Sigmoid colon (tissue), 6 donors: ENCODE measurements at regions not wholly inside any gene's neighbourhood (a gene's known extent, or its start where the extent isn't known, plus 50 kb on each side); places are given as distances from the start of the nearest gene placed in this dataset.

Experiments
- DNase-seq: peaks from one replicate; pipeline ENCODE4 v3.0.0-alpha.2; 2019
- H3K27ac ChIP-seq, 4 donors: fragments of 200-600 bp; sonication (generic); one replicate each; pipeline ENCODE4 v1.5.1; 2016 to 2019; ENCODE audit warnings: mild to moderate bottlenecking in 1 of 4
- H3K27me3 ChIP-seq, 3 donors: fragments of 200-600 bp; sonication (generic); one replicate each; pipeline ENCODE4 v1.5.1; 2019; ENCODE audit warnings: mild to moderate bottlenecking in 1 of 3
- H3K36me3 ChIP-seq, 4 donors: fragments of 200-600 bp; sonication (generic); one replicate each; pipeline ENCODE4 v1.5.1; 2016 to 2019
- H3K4me1 ChIP-seq, 4 donors: fragments of 200-600 bp; sonication (generic); one replicate each; pipeline ENCODE4 v1.5.1; 2017 to 2019
- H3K4me3 ChIP-seq, 4 donors: fragments of 200-600 bp; sonication (generic); one replicate each; pipeline ENCODE4 v1.5.1; 2017 to 2019; ENCODE audit warnings: mild to moderate bottlenecking in 2 of 4, moderate library complexity in 1 of 4
- H3K9me3 ChIP-seq, 4 donors: fragments of 200-600 bp in 3 of 4; sonication (generic) in 3 of 4; one replicate each; pipeline versions ENCODE4 v1.5.1 to v1.6.1; 2013 to 2019
- EP300 ChIP-seq, 4 donors: sonication (generic); formaldehyde crosslinking; IDR thresholded peaks; one replicate each; pipeline ENCODE4 v1.6.1; 2017; ENCODE audit warnings: antibody characterized with exemption in 4 of 4
- POLR2A ChIP-seq, 2 donors: fragments of 450-650 bp; IDR thresholded peaks; one replicate each; pipeline ENCODE4 v1.6.1; 2016; ENCODE audit warnings: antibody characterized with exemption in 2 of 2, mild to moderate bottlenecking in 2 of 2, moderate library complexity in 2 of 2
- POLR2AphosphoS5 ChIP-seq, 4 donors: sonication (generic); formaldehyde crosslinking; IDR thresholded peaks; one replicate each; pipeline ENCODE4 v1.6.1; 2017; ENCODE audit warnings: antibody characterized with exemption in 4 of 4
- WGBS, 2 donors: extraction: QIAGEN DNeasy Blood & Tissue Kit; methylation state at CpG; one replicate each; pipeline ENCODE4 v1.1.7; 2013; 5-methylcytosine and 5-hydroxymethylcytosine counted together
- intact Hi-C: fragments of 100-400 bp; cut with DNase I; formaldehyde crosslinking; loops from one replicate; pipeline ENCODE4 v1.15.1; 2023
- TF ChIP-seq, protein P1 (sequence below), 4 experiments: fragments of 450-650 bp in 3 of 4; fragments of 200-600 bp in 1 of 4; IDR thresholded peaks; one replicate each; pipeline ENCODE4 v1.5.1; 2016 to 2019; ENCODE audit warnings: antibody characterized with exemption in 4 of 4, mild to moderate bottlenecking in 3 of 4, moderate library complexity in 2 of 4
- donor health status: healthy with polysubstance abuse.
- donor health status: healthy.

DNA sequence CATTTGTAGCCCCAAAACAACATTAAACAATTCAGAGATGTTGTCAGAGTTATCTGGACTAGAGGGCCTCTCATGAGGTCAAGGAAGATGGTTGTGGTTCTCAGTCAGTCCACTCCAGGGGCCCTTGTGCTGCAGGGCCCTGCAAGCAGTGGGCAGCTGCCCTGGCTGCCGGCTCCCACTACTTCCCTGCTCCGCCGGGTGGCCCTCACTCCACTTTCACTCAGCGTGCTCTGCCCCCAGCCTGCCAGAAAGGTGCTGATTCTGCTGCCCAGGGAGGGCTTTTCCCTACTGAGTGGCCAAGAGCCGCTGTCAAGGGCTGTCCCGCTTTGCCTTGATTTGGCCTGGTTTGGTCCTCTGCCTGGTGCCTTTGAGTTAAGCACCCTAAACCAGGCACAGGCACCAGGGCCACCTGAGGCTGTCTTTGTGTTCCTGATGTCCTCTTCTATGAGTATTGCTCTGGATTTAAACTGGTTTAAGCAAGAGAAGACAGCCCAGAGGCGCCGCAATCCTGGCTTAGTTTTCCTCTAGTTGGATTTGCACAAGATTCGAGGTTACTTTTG lies 117.2 kb downstream of the GADD45G start:
- TF ChIP-seq POLR2A (IDR thresholded peaks at IDR 0.05) (no peak), EP300 (IDR thresholded peaks at IDR 0.05) (no peak), POLR2AphosphoS5 (IDR thresholded peaks at IDR 0.05) (no peak)
- TF ChIP-seq, protein P1, sequence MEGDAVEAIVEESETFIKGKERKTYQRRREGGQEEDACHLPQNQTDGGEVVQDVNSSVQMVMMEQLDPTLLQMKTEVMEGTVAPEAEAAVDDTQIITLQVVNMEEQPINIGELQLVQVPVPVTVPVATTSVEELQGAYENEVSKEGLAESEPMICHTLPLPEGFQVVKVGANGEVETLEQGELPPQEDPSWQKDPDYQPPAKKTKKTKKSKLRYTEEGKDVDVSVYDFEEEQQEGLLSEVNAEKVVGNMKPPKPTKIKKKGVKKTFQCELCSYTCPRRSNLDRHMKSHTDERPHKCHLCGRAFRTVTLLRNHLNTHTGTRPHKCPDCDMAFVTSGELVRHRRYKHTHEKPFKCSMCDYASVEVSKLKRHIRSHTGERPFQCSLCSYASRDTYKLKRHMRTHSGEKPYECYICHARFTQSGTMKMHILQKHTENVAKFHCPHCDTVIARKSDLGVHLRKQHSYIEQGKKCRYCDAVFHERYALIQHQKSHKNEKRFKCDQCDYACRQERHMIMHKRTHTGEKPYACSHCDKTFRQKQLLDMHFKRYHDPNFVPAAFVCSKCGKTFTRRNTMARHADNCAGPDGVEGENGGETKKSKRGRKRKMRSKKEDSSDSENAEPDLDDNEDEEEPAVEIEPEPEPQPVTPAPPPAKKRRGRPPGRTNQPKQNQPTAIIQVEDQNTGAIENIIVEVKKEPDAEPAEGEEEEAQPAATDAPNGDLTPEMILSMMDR (IDR thresholded peaks at IDR 0.05): no peak
- no peaks in the 10 kb centered on the region for H3K27me3 ChIP-seq
- H3K4me3 ChIP-seq: no peak overlapping the region
- no peaks in the 10 kb centered on the region for H3K9me3 ChIP-seq
- DNase-seq: no peak
- intact Hi-C loops: no loop called here
- 89 to 91% methylated on average over 9 of the region's 9 CpGs for WGBS, 2 donors
- peaks cover 0 to 19% (median 7%) of the 10 kb centered on the region in 4 donors for H3K4me1 ChIP-seq
- H3K36me3 ChIP-seq: no peaks in the 10 kb centered on the region
- no peak overlapping the region for H3K27ac ChIP-seq

GRCh38 chr9:89722712-89723111 lies 117.9 kb downstream of the GADD45G start:
- TF ChIP-seq POLR2A (IDR thresholded peaks at IDR 0.05) (no peak), EP300 (IDR thresholded peaks at IDR 0.05) (no peak), POLR2AphosphoS5 (IDR thresholded peaks at IDR 0.05) (no peak)
- TF ChIP-seq, protein P1 (IDR thresholded peaks at IDR 0.05): no peak
- DNase-seq: no peak
- WGBS, 2 donors: 64 to 90% methylated on average over 6 of the region's 6 CpGs
- H3K27ac ChIP-seq: no peak overlapping the region
- H3K4me3 ChIP-seq: no peak overlapping the region
- H3K4me1 ChIP-seq: peaks cover 0 to 19% (median 7%) of the 10 kb centered on the region in 4 donors
- intact Hi-C loops: no loop called here
- H3K27me3 ChIP-seq: no peaks in the 10 kb centered on the region
- H3K36me3 ChIP-seq: no peaks in the 10 kb centered on the region
- no peaks in the 10 kb centered on the region for H3K9me3 ChIP-seq

DNA sequence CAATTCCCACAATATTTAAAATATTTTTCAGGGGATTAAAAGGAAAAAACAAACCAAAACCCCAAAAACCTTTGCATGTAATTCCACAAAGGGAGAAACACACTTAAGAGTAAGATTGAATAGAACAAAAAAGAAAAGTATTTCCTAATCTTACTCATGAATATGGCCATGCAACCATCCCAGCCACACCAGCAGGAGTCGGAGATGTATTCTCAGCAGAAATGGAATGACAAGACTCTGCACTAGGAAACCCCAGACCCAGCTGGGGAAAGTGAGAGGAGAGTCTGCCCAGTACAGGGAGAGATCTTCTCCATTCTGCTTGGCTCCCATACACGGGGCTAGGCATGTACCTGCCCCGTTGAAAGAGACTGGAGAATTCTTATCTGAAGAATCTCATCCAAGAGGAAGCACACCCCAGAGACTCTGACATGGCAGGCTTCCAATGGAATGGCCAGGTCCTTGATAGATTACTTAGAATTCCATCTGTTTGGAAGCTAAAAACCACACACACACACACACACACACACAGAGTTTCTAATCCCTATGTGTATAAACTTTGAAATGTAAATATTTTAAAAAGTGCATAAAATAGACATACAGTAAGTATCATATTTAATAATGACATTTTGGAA lies 118.8 kb downstream of the GADD45G start:
- no peaks in the 10 kb centered on the region for H3K27me3 ChIP-seq
- no peaks in the 10 kb centered on the region for H3K9me3 ChIP-seq
- H3K27ac ChIP-seq: no peak overlapping the region
- H3K4me3 ChIP-seq: no peak overlapping the region
- TF ChIP-seq, protein P1 (IDR thresholded peaks at IDR 0.05): no peak
- TF ChIP-seq POLR2AphosphoS5 (IDR thresholded peaks at IDR 0.05) (no peak), EP300 (IDR thresholded peaks at IDR 0.05) (no peak), POLR2A (IDR thresholded peaks at IDR 0.05) (no peak)
- intact Hi-C loops: no loop called here
- H3K36me3 ChIP-seq: no peaks in the 10 kb centered on the region
- 40 to 41% methylated on average over 3 of the region's 3 CpGs for WGBS, 2 donors
- peaks cover 0 to 19% (median 7%) of the 10 kb centered on the region in 4 donors for H3K4me1 ChIP-seq
- no peak for DNase-seq

DNA sequence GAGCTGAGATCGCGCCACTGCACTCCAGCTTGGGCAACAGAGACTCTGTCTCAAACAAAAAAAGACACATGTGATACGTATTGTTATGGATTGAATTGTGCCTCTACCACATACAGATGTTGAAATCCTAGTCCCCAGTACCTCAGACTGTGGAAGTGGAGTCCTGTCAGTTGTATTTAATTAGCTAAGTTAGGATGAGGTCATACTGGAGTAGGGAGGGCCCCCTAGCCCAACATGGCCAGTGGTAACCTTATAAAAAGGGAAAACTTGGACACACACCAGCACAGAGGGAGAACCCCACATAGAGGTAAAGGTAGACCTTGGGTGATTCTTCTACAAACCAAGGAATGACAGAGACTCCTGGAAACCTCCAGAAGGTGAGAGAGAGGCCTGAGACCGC lies 119.8 kb downstream of the GADD45G start:
- Histone ChIP-seq H3K27ac (no peak overlapping the region), H3K4me1 (peaks cover 0 to 19% (median 7%) of the 10 kb centered on the region in 4 donors), H3K27me3 (no peaks in the 10 kb centered on the region), H3K36me3 (no peaks in the 10 kb centered on the region), H3K4me3 (no peak overlapping the region), H3K9me3 (no peaks in the 10 kb centered on the region)
- DNase-seq: no peak
- 94 to 99% methylated on average over 4 of the region's 4 CpGs for WGBS, 2 donors
- intact Hi-C loops: no loop called here
- TF ChIP-seq EP300 (IDR thresholded peaks at IDR 0.05) (no peak), POLR2A (IDR thresholded peaks at IDR 0.05) (no peak), POLR2AphosphoS5 (IDR thresholded peaks at IDR 0.05) (no peak)
- TF ChIP-seq, protein P1 (IDR thresholded peaks at IDR 0.05): no peak
